MM.1S (cell line): ENCODE measurements at regions not wholly inside any gene's neighbourhood (a gene's known extent, or its start where the extent isn't known, plus 50 kb on each side); places are given as distances from the start of the nearest gene placed in this dataset.

Experiments
- DNase-seq: peaks from one replicate; pipeline ENCODE4 v3.0.0-alpha.2; 2015
- H2AFZ ChIP-seq: fragments of 300-600 bp; sonication (generic); 2 replicates; pipeline ENCODE4 v1.6.0; 2016; ENCODE audit warnings: antibody characterized with exemption, low read length
- H3F3A ChIP-seq: fragments of 300-600 bp; sonication (generic); 2 replicates; pipeline ENCODE4 v1.6.1; 2016; ENCODE audit warnings: mild to moderate bottlenecking, antibody characterized with exemption, low read length, moderate library complexity, mixed read lengths; ENCODE audit not compliant: insufficient read depth
- H3K27ac ChIP-seq: fragments of 300-600 bp; sonication (generic); 2 replicates; pipeline ENCODE4 v1.5.1; 2016; ENCODE audit warnings: mild to moderate bottlenecking, low read length
- H3K27me3 ChIP-seq: fragments of 300-600 bp; sonication (generic); replicated peaks from 2 replicates; pipeline ENCODE4 v1.6.0; 2016; ENCODE audit warnings: low read length; ENCODE audit not compliant: insufficient read depth
- H3K36me3 ChIP-seq: fragments of 300-600 bp; sonication (generic); replicated peaks from 2 replicates; pipeline ENCODE4 v1.6.1; 2016; ENCODE audit warnings: mild to moderate bottlenecking, low read length, mixed read lengths; ENCODE audit not compliant: insufficient read depth
- H3K4me1 ChIP-seq: fragments of 300-600 bp; sonication (generic); 2 replicates; pipeline ENCODE4 v1.6.1; 2016; ENCODE audit warnings: low read length, mixed read lengths
- H3K4me2 ChIP-seq: fragments of 300-600 bp; sonication (generic); 2 replicates; pipeline ENCODE4 v1.6.0; 2016; ENCODE audit warnings: low read depth, low read length
- H3K4me3 ChIP-seq: fragments of 300-600 bp; sonication (generic); 2 replicates; pipeline ENCODE4 v1.5.1; 2016; ENCODE audit warnings: low read length, mixed read lengths
- H3K79me2 ChIP-seq: fragments of 300-600 bp; sonication (generic); 2 replicates; pipeline ENCODE4 v1.6.1; 2016; ENCODE audit warnings: mixed run types, low read length, mixed read lengths
- H3K9ac ChIP-seq: fragments of 300-600 bp; sonication (generic); 2 replicates; pipeline ENCODE4 v1.6.1; 2016; ENCODE audit warnings: low read length, mixed read lengths
- H3K9me2 ChIP-seq: fragments of 300-600 bp; sonication (generic); replicated peaks from 2 replicates; pipeline ENCODE4 v1.6.1; 2016; ENCODE audit warnings: mild to moderate bottlenecking, low read length, mixed read lengths; ENCODE audit not compliant: insufficient read depth
- H3K9me3 ChIP-seq: fragments of 300-600 bp; sonication (generic); replicated peaks from 2 replicates; pipeline ENCODE4 v1.6.1; 2016; ENCODE audit warnings: mild to moderate bottlenecking, low read length, mixed read lengths; ENCODE audit not compliant: insufficient read depth
- H4K20me1 ChIP-seq: fragments of 300-600 bp; sonication (generic); 2 replicates; pipeline ENCODE4 v1.6.1; 2016; ENCODE audit warnings: mild to moderate bottlenecking, low read length, moderate library complexity, mixed read lengths; ENCODE audit not compliant: insufficient read depth
- CTCF ChIP-seq: fragments of 300-600 bp; sonication (generic); IDR thresholded peaks from 2 replicates; pipeline ENCODE4 v1.5.1; 2016; ENCODE audit warnings: antibody characterized with exemption, low read length, mixed read lengths
- EZH2 ChIP-seq: fragments of 300-600 bp; sonication (generic); optimal IDR thresholded peaks from 2 replicates; pipeline ENCODE3; 2017; ENCODE audit warnings: low read depth, mild to moderate bottlenecking, antibody characterized with exemption, low read length, mixed read lengths
- EZH2phosphoT487 ChIP-seq: fragments of 300-600 bp; sonication (generic); IDR thresholded peaks from 2 replicates; pipeline ENCODE4 v1.6.1; 2018; ENCODE audit warnings: antibody characterized with exemption, low read length

DNA sequence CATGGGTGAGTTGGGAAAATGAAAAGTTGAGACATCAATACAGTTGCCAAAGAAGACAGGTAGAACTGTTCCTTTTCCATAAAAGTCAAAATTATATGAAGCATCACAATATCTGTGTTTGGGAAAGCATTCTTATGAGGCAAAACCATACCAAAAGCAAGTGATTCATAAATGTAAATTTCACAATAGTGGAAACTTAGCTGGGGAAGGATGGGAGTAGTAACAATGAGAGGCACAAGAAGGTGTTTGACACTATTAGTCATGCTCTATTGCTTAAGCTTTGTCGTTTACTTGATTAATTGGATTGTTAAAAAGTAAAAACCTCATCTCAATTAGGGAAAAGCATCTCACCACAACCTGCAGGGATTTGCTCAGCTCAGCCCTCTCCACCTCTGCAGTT, 240.2 kb downstream of the C7orf25 start:
- no peak overlapping the region for H2AFZ ChIP-seq
- no peak overlapping the region for H3K4me3 ChIP-seq
- H3K79me2 ChIP-seq = no peaks in the 10 kb centered on the region
- no peak overlapping the region for H3K4me2 ChIP-seq
- no peaks in the 10 kb centered on the region for H3K27me3 ChIP-seq
- no peaks in the 10 kb centered on the region for H3K9me2 ChIP-seq
- no peaks in the 10 kb centered on the region for H3K9me3 ChIP-seq
- H3F3A ChIP-seq = no peaks in the 10 kb centered on the region
- no peak overlapping the region for H3K9ac ChIP-seq
- no peaks in the 10 kb centered on the region for H3K36me3 ChIP-seq
- no peak for TF ChIP-seq EZH2
- no peak overlapping the region for H3K27ac ChIP-seq
- peaks cover 5% of the 10 kb centered on the region; the same call in 1 of the 2 replicates for H3K4me1 ChIP-seq
- no peaks in the 10 kb centered on the region for H4K20me1 ChIP-seq
- DNase-seq = no peak

GRCh38 chr7:42666994-42667393, 244.9 kb downstream of the C7orf25 start:
- H3K79me2 ChIP-seq = no peaks in the 10 kb centered on the region
- H3K36me3 ChIP-seq = no peaks in the 10 kb centered on the region
- H3K27ac ChIP-seq = no peak overlapping the region
- no peaks in the 10 kb centered on the region for H3K4me1 ChIP-seq
- H3F3A ChIP-seq = no peaks in the 10 kb centered on the region
- no peaks in the 10 kb centered on the region for H3K9me2 ChIP-seq
- H3K9ac ChIP-seq = no peak overlapping the region
- H3K27me3 ChIP-seq = no peaks in the 10 kb centered on the region
- no peak overlapping the region for H3K4me2 ChIP-seq
- H3K4me3 ChIP-seq = no peak overlapping the region
- no peak for DNase-seq
- no peaks in the 10 kb centered on the region for H4K20me1 ChIP-seq
- H3K9me3 ChIP-seq = no peaks in the 10 kb centered on the region
- H2AFZ ChIP-seq = no peak overlapping the region
- TF ChIP-seq CTCF = no peak
- TF ChIP-seq EZH2phosphoT487 = no peak
- no peak for TF ChIP-seq EZH2

- Histone ChIP-seq H3K4me3 (no peak overlapping the region), H3K9me3 (no peaks in the 10 kb centered on the region), H3K9ac (no peak overlapping the region), H3K27ac (no peak overlapping the region), H3F3A (no peaks in the 10 kb centered on the region), H2AFZ (no peak overlapping the region), H3K4me2 (no peak overlapping the region), H3K4me1 (no peaks in the 10 kb centered on the region), H3K9me2 (no peaks in the 10 kb centered on the region), H3K27me3 (no peaks in the 10 kb centered on the region), H3K79me2 (no peaks in the 10 kb centered on the region), H3K36me3 (no peaks in the 10 kb centered on the region), H4K20me1 (no peaks in the 10 kb centered on the region)
- TF ChIP-seq EZH2phosphoT487 (no peak), EZH2 (no peak), CTCF (no peak)
- DNase-seq = no peak
Observed at GRCh38 chr7:42662862-42663261, 249.0 kb downstream of the C7orf25 start.

DNA sequence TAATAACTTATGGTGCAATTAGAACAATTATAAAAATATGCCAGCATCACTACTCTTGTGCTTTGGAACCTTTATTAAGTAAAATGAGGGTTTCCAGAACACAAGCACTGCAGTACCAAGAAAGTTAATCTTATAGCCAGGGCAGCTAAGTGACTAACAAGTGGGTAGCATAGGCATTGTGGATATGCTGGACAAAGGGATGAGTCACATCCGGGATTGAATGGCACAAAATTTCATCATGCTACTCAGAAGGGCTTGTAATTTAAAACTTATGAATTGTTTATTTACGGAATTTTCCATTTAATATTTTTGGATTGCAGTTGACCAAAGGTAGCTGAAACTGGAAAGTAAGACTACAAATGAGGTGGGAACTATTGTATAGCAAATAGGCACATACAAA, 250.6 kb downstream of the C7orf25 start:
- no peak overlapping the region for H3K4me2 ChIP-seq
- no peaks in the 10 kb centered on the region for H3K9me3 ChIP-seq
- no peaks in the 10 kb centered on the region for H3K4me1 ChIP-seq
- H4K20me1 ChIP-seq = no peaks in the 10 kb centered on the region
- no peaks in the 10 kb centered on the region for H3K9me2 ChIP-seq
- TF ChIP-seq EZH2phosphoT487 = no peak
- no peak for TF ChIP-seq EZH2
- TF ChIP-seq CTCF = no peak
- no peaks in the 10 kb centered on the region for H3K27me3 ChIP-seq
- H3K79me2 ChIP-seq = no peaks in the 10 kb centered on the region
- no peak overlapping the region for H3K4me3 ChIP-seq
- no peak for DNase-seq
- no peak overlapping the region for H3K9ac ChIP-seq
- H2AFZ ChIP-seq = no peak overlapping the region
- H3K27ac ChIP-seq = no peak overlapping the region
- H3F3A ChIP-seq = no peaks in the 10 kb centered on the region
- H3K36me3 ChIP-seq = no peaks in the 10 kb centered on the region
